Keratinocyte (primary cell): ENCODE measurements at regions not wholly inside any gene's neighbourhood (a gene's known extent, or its start where the extent isn't known, plus 50 kb on each side); places are given as distances from the start of the nearest gene placed in this dataset.

ENCODE experiments used
- EZH2 ChIP-seq: IDR thresholded peaks from one replicate; pipeline ENCODE4 v1.6.1; 2012; ENCODE audit warnings: inconsistent platforms, mild to moderate bottlenecking, low read length, moderate library complexity
- TF ChIP-seq, protein P1 (sequence below), 3 experiments: IDR thresholded peaks in 1 of 3; conservative IDR thresholded peaks in 1 of 3; optimal IDR thresholded peaks in 1 of 3; 2 replicates in 2 of 3; 3 replicates in 1 of 3; pipeline versions ENCODE3 to v1.5.1; 2011; ENCODE audit warnings: low read length in 3 of 3, mild to moderate bottlenecking in 3 of 3, moderate library complexity in 2 of 3, control low read depth in 1 of 3, inconsistent platforms in 1 of 3; ENCODE audit not compliant: insufficient read depth in 2 of 3; ENCODE audit errors: extremely low read depth in 1 of 3

GRCh38 chr18:11296946-11297345, 147.6 kb upstream of the PIEZO2 start:
- TF ChIP-seq, protein P1, sequence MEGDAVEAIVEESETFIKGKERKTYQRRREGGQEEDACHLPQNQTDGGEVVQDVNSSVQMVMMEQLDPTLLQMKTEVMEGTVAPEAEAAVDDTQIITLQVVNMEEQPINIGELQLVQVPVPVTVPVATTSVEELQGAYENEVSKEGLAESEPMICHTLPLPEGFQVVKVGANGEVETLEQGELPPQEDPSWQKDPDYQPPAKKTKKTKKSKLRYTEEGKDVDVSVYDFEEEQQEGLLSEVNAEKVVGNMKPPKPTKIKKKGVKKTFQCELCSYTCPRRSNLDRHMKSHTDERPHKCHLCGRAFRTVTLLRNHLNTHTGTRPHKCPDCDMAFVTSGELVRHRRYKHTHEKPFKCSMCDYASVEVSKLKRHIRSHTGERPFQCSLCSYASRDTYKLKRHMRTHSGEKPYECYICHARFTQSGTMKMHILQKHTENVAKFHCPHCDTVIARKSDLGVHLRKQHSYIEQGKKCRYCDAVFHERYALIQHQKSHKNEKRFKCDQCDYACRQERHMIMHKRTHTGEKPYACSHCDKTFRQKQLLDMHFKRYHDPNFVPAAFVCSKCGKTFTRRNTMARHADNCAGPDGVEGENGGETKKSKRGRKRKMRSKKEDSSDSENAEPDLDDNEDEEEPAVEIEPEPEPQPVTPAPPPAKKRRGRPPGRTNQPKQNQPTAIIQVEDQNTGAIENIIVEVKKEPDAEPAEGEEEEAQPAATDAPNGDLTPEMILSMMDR (optimal IDR thresholded peaks at IDR 0.05 in 1 of 3, IDR thresholded peaks at IDR 0.05 in 1 of 3, conservative IDR thresholded peaks at IDR 0.05 in 1 of 3; ENCODE audit: extremely low read depth in 1 of 3, insufficient read depth in 2 of 3, low read length in 3 of 3) = no peak
- TF ChIP-seq EZH2 = no peak
